ENCODE measurements at regions not wholly inside any gene's neighbourhood (a gene's known extent, or its start where the extent isn't known, plus 50 kb on each side); places are given as distances from the start of the nearest gene placed in this dataset.

DNA sequence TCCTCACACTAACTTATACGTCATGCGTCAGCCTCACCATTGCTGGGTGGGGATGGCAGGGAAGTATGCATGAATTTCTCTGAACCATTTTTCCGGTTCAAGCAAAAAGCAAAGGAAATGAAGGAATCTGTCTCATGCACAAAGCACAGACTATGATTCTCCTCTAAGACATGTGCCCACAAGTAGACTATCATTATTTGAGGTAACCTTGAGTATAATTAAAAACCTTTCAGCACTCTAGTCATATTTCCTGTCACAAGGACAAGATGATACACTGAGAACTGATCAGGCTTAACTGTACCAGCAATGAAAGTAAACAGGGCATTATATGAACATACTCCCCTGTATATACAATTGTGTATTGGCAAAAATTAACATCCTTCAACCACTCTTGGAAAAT is 56.7 kb upstream of the TSC22D2 start:
- TF ChIP-seq, protein P1, sequence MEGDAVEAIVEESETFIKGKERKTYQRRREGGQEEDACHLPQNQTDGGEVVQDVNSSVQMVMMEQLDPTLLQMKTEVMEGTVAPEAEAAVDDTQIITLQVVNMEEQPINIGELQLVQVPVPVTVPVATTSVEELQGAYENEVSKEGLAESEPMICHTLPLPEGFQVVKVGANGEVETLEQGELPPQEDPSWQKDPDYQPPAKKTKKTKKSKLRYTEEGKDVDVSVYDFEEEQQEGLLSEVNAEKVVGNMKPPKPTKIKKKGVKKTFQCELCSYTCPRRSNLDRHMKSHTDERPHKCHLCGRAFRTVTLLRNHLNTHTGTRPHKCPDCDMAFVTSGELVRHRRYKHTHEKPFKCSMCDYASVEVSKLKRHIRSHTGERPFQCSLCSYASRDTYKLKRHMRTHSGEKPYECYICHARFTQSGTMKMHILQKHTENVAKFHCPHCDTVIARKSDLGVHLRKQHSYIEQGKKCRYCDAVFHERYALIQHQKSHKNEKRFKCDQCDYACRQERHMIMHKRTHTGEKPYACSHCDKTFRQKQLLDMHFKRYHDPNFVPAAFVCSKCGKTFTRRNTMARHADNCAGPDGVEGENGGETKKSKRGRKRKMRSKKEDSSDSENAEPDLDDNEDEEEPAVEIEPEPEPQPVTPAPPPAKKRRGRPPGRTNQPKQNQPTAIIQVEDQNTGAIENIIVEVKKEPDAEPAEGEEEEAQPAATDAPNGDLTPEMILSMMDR (IDR thresholded peaks at IDR 0.05): no peak
- TF ChIP-seq POLR2AphosphoS5 (IDR thresholded peaks at IDR 0.05): no peak
